ENCODE measurements at regions not wholly inside any gene's neighbourhood (a gene's known extent, or its start where the extent isn't known, plus 50 kb on each side); places are given as distances from the start of the nearest gene placed in this dataset.

- no peak for TF ChIP-seq CTCF (conservative IDR thresholded peaks at IDR 0.05; ENCODE audit: low read depth, low read length)
- TF ChIP-seq EZH2 (IDR thresholded peaks at IDR 0.05; ENCODE audit: borderline replicate concordance, low read depth, low read length, poor library complexity, severe bottlenecking), result no peak
These were observed 140.8 kb upstream of the COL3A1 start for GRCh38 chr2:188833331-188833730.

All from A673 (cell line).